ENCODE measurements at regions not wholly inside any gene's neighbourhood (a gene's known extent, or its start where the extent isn't known, plus 50 kb on each side); places are given as distances from the start of the nearest gene placed in this dataset.

GRCh38 chr17:27389542-27390140 lies 66.6 kb upstream of the KSR1 start:
- no peak for ATAC-seq
- no peak for TF ChIP-seq RARB (CRISPR knock-in tag; IDR thresholded peaks at IDR 0.05)
- no peak for TF ChIP-seq CSDC2 (CRISPR knock-in tag; IDR thresholded peaks at IDR 0.05)
- TF ChIP-seq, protein P1, sequence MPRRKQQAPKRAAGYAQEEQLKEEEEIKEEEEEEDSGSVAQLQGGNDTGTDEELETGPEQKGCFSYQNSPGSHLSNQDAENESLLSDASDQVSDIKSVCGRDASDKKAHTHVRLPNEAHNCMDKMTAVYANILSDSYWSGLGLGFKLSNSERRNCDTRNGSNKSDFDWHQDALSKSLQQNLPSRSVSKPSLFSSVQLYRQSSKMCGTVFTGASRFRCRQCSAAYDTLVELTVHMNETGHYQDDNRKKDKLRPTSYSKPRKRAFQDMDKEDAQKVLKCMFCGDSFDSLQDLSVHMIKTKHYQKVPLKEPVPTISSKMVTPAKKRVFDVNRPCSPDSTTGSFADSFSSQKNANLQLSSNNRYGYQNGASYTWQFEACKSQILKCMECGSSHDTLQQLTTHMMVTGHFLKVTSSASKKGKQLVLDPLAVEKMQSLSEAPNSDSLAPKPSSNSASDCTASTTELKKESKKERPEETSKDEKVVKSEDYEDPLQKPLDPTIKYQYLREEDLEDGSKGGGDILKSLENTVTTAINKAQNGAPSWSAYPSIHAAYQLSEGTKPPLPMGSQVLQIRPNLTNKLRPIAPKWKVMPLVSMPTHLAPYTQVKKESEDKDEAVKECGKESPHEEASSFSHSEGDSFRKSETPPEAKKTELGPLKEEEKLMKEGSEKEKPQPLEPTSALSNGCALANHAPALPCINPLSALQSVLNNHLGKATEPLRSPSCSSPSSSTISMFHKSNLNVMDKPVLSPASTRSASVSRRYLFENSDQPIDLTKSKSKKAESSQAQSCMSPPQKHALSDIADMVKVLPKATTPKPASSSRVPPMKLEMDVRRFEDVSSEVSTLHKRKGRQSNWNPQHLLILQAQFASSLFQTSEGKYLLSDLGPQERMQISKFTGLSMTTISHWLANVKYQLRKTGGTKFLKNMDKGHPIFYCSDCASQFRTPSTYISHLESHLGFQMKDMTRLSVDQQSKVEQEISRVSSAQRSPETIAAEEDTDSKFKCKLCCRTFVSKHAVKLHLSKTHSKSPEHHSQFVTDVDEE (CRISPR knock-in tag; IDR thresholded peaks at IDR 0.05), result no peak
- TF ChIP-seq CSRNP3 (CRISPR knock-in tag; IDR thresholded peaks at IDR 0.05), result no peak

- TF ChIP-seq ISL1 (CRISPR knock-in tag; IDR thresholded peaks at IDR 0.05), result no peak
- no peak for TF ChIP-seq OSR1 (CRISPR knock-in tag; IDR thresholded peaks at IDR 0.05)
- TF ChIP-seq ARNTL (CRISPR knock-in tag; IDR thresholded peaks at IDR 0.05; ENCODE audit: borderline replicate concordance, low read depth), result no peak
- TF ChIP-seq SNAI2 (CRISPR knock-in tag; IDR thresholded peaks at IDR 0.05), result no peak
- no peak for ATAC-seq
Measured at GRCh38 chr17:27390540-27390939, 65.7 kb upstream of the KSR1 start.

GRCh38 chr17:27391427-27391826 lies 64.8 kb upstream of the KSR1 start:
- TF ChIP-seq CSDC2 (CRISPR knock-in tag; IDR thresholded peaks at IDR 0.05) (no peak), ZNF8 (CRISPR knock-in tag; IDR thresholded peaks at IDR 0.05) (no peak), OSR1 (CRISPR knock-in tag; IDR thresholded peaks at IDR 0.05) (no peak), SNAI2 (CRISPR knock-in tag; IDR thresholded peaks at IDR 0.05) (no peak), RARB (CRISPR knock-in tag; IDR thresholded peaks at IDR 0.05) (no peak), PPARA (CRISPR knock-in tag; IDR thresholded peaks at IDR 0.05; ENCODE audit: borderline replicate concordance) (no peak), ZC3H10 (CRISPR knock-in tag; IDR thresholded peaks at IDR 0.05) (no peak), ZNF565 (CRISPR knock-in tag; conservative IDR thresholded peaks at IDR 0.05; ENCODE audit: low read depth) (no peak), ZFP3 (CRISPR knock-in tag; IDR thresholded peaks at IDR 0.05) (no peak)
- TF ChIP-seq, protein P1 (CRISPR knock-in tag; IDR thresholded peaks at IDR 0.05), result no peak
- TF ChIP-seq, protein P2, sequence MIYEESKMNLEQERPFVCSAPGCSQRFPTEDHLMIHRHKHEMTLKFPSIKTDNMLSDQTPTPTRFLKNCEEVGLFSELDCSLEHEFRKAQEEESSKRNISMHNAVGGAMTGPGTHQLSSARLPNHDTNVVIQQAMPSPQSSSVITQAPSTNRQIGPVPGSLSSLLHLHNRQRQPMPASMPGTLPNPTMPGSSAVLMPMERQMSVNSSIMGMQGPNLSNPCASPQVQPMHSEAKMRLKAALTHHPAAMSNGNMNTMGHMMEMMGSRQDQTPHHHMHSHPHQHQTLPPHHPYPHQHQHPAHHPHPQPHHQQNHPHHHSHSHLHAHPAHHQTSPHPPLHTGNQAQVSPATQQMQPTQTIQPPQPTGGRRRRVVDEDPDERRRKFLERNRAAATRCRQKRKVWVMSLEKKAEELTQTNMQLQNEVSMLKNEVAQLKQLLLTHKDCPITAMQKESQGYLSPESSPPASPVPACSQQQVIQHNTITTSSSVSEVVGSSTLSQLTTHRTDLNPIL (CRISPR knock-in tag; IDR thresholded peaks at IDR 0.05; ENCODE audit: low read depth), result no peak
- ATAC-seq, result no peak

DNA sequence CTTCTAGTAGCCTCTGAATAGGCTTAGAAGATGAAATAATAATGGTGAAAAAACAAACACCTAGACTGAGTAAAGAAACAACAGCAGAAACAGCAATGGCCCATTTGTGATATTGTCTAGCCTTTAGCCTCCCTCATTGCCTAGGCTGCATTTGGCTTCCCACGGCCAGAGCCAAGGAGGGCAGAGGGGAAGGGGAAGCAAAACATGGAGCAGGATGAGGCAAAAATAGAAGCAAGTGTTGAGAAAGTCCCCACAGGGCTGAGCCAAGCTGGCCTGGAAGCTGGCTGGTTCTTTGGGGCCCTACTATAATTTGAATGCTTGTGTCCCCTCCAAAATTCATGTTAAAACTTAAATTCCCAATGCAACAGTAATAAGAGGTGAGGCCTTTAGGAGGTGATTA lies 60.2 kb upstream of the KSR1 start:
- no peak for TF ChIP-seq ZC3H10 (CRISPR knock-in tag; IDR thresholded peaks at IDR 0.05)
- ATAC-seq, result no peak

DNA sequence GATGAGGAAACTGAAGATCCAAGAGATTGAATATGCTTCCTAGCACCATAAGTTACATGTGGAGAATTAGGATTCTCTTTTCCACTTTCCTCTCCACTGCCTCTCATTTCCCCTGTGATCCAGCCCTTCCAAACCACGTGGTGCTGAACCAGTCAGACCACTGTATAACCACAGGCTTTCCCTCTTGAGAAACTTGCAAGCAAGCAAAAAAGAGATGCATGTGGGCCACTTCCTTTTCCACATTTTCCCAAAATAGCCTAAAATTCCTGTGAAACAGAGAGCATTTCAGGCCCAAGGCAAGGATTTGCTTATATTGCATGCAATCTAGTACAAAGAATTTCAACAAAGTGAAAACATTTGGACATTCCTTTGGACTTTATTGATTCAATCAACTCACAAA lies 59.3 kb upstream of the KSR1 start:
- TF ChIP-seq CSDC2 (CRISPR knock-in tag; IDR thresholded peaks at IDR 0.05), result no peak
- TF ChIP-seq ZFP3 (CRISPR knock-in tag; IDR thresholded peaks at IDR 0.05), result no peak
- no peak for TF ChIP-seq CSRNP3 (CRISPR knock-in tag; IDR thresholded peaks at IDR 0.05)
- TF ChIP-seq, protein P1 (CRISPR knock-in tag; IDR thresholded peaks at IDR 0.05), result no peak
- TF ChIP-seq, protein P3, sequence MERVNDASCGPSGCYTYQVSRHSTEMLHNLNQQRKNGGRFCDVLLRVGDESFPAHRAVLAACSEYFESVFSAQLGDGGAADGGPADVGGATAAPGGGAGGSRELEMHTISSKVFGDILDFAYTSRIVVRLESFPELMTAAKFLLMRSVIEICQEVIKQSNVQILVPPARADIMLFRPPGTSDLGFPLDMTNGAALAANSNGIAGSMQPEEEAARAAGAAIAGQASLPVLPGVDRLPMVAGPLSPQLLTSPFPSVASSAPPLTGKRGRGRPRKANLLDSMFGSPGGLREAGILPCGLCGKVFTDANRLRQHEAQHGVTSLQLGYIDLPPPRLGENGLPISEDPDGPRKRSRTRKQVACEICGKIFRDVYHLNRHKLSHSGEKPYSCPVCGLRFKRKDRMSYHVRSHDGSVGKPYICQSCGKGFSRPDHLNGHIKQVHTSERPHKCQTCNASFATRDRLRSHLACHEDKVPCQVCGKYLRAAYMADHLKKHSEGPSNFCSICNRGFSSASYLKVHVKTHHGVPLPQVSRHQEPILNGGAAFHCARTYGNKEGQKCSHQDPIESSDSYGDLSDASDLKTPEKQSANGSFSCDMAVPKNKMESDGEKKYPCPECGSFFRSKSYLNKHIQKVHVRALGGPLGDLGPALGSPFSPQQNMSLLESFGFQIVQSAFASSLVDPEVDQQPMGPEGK (CRISPR knock-in tag; IDR thresholded peaks at IDR 0.05; ENCODE audit: borderline replicate concordance), result no peak
- no peak for TF ChIP-seq BACH2 (CRISPR knock-in tag; IDR thresholded peaks at IDR 0.05; ENCODE audit: borderline replicate concordance)
- no peak for TF ChIP-seq ARNTL (CRISPR knock-in tag; IDR thresholded peaks at IDR 0.05; ENCODE audit: borderline replicate concordance, low read depth)
- no peak for TF ChIP-seq ZNF70 (CRISPR knock-in tag; IDR thresholded peaks at IDR 0.05)
- no peak for TF ChIP-seq ZFP30 (CRISPR knock-in tag; IDR thresholded peaks at IDR 0.05)
- ATAC-seq, result no peak
